HUES48 (cell line): ENCODE measurements at regions not wholly inside any gene's neighbourhood (a gene's known extent, or its start where the extent isn't known, plus 50 kb on each side); places are given as distances from the start of the nearest gene placed in this dataset.
A peak's percentile ranks its signal among the peaks of the same experiment; 100 is the strongest.
"Not testable (repeated sequence)": the region's sequence is repeated elsewhere in the genome, so short reads cannot be mapped to it uniquely, and the experiment has no call there.

ENCODE experiments used
- H3K27ac ChIP-seq: one replicate; pipeline ENCODE4 v1.7.0; 2013; ENCODE audit warnings: low read depth, low read length, inconsistent platforms
- H3K27me3 ChIP-seq: 2 replicates; pipeline ENCODE4 v1.6.1; 2013; ENCODE audit warnings: mild to moderate bottlenecking, low read length; ENCODE audit not compliant: control insufficient read depth, insufficient read depth
- H3K36me3 ChIP-seq: 2 replicates; pipeline ENCODE4 v1.6.1; 2013; ENCODE audit warnings: low read length; ENCODE audit not compliant: control insufficient read depth, insufficient read depth
- H3K4me1 ChIP-seq: 2 replicates; pipeline ENCODE4 v1.6.1; 2013; ENCODE audit warnings: mild to moderate bottlenecking, low read length; ENCODE audit not compliant: control insufficient read depth, insufficient read depth
- H3K4me3 ChIP-seq: 2 replicates; pipeline ENCODE4 v1.5.1; 2013; ENCODE audit warnings: mild to moderate bottlenecking, low read depth, low read length
- H3K9ac ChIP-seq: 2 replicates; pipeline ENCODE4 v1.6.1; 2013; ENCODE audit warnings: mild to moderate bottlenecking, low read depth, low read length, moderate library complexity
- H3K9me3 ChIP-seq: 2 replicates; pipeline ENCODE4 v1.6.1; 2013; ENCODE audit warnings: low read length; ENCODE audit not compliant: control insufficient read depth, insufficient read depth

- not testable (repeated sequence) for H3K9me3 ChIP-seq, H3K27ac ChIP-seq, H3K27me3 ChIP-seq, H3K36me3 ChIP-seq, H3K4me3 ChIP-seq, H3K9ac ChIP-seq
- H3K4me1 ChIP-seq, result peaks cover 18% of the 10 kb centered on the region
Measured at GRCh38 chr6:142016666-142017065, 116.1 kb upstream of the GJE1 start.

GRCh38 chr6:142015463-142015862 lies 117.3 kb upstream of the GJE1 start:
- H3K27me3 ChIP-seq, H3K9me3 ChIP-seq, H3K36me3 ChIP-seq: not testable (repeated sequence)
- peak overlapping the region; percentile 86 for H3K27ac ChIP-seq
- H3K4me3 ChIP-seq, result peak overlapping the region; percentile 30; the same call in 1 of the 2 replicates
- H3K9ac ChIP-seq, result 0 out of 2 replicates have a peak overlapping the region, but pooled peaks have one; percentile 26
- H3K4me1 ChIP-seq, result peaks cover 18% of the 10 kb centered on the region

- peaks cover 18% of the 10 kb centered on the region for H3K4me1 ChIP-seq
- H3K4me3 ChIP-seq, result peak overlapping the region; percentile 44
- H3K9me3 ChIP-seq, result no peaks in the 10 kb centered on the region
- peak overlapping the region; percentile 50 for H3K9ac ChIP-seq
- H3K36me3 ChIP-seq, result no peaks in the 10 kb centered on the region
- peak overlapping the region; percentile 86 for H3K27ac ChIP-seq
- no peaks in the 10 kb centered on the region for H3K27me3 ChIP-seq
Measured at GRCh38 chr6:142015011-142015410, 117.7 kb upstream of the GJE1 start.

- H3K9me3 ChIP-seq, result no peaks in the 10 kb centered on the region
- H3K4me3 ChIP-seq, result peak overlapping the region; percentile 44; the same call in 1 of the 2 replicates
- H3K27ac ChIP-seq, result peak overlapping the region; percentile 86
- H3K4me1 ChIP-seq, result peaks cover 18% of the 10 kb centered on the region
- peak overlapping the region; percentile 50 for H3K9ac ChIP-seq
- H3K36me3 ChIP-seq, result no peaks in the 10 kb centered on the region
- no peaks in the 10 kb centered on the region for H3K27me3 ChIP-seq
Measured at GRCh38 chr6:142014515-142014914, 118.2 kb upstream of the GJE1 start.

GRCh38 chr6:142013875-142014495 lies 118.7 kb upstream of the GJE1 start:
- Histone ChIP-seq H3K9me3 (no peaks in the 10 kb centered on the region), H3K4me3 (no peak overlapping the region), H3K27me3 (no peaks in the 10 kb centered on the region), H3K4me1 (peaks cover 18% of the 10 kb centered on the region), H3K9ac (no peak overlapping the region; the same call in 1 of the 2 replicates), H3K36me3 (no peaks in the 10 kb centered on the region), H3K27ac (peak overlapping the region; percentile 86)

- Histone ChIP-seq H3K27me3 (no peaks in the 10 kb centered on the region), H3K4me1 (peaks cover 18% of the 10 kb centered on the region), H3K9ac (no peak overlapping the region), H3K27ac (no peak overlapping the region), H3K4me3 (no peak overlapping the region), H3K36me3 (no peaks in the 10 kb centered on the region), H3K9me3 (no peaks in the 10 kb centered on the region)
Measured at GRCh38 chr6:142013287-142013686, 119.4 kb upstream of the GJE1 start.

GRCh38 chr6:142011775-142012174 lies 121.0 kb upstream of the GJE1 start:
- Histone ChIP-seq H3K27ac (no peak overlapping the region), H3K4me3 (no peak overlapping the region), H3K36me3 (no peaks in the 10 kb centered on the region), H3K27me3 (no peaks in the 10 kb centered on the region), H3K9ac (no peak overlapping the region), H3K9me3 (no peaks in the 10 kb centered on the region), H3K4me1 (peaks cover 23% of the 10 kb centered on the region)

- no peaks in the 10 kb centered on the region for H3K27me3 ChIP-seq
- peaks cover 23% of the 10 kb centered on the region for H3K4me1 ChIP-seq
- no peaks in the 10 kb centered on the region for H3K9me3 ChIP-seq
- H3K4me3 ChIP-seq, result no peak overlapping the region
- no peak overlapping the region for H3K9ac ChIP-seq
- H3K36me3 ChIP-seq, result no peaks in the 10 kb centered on the region
- no peak overlapping the region for H3K27ac ChIP-seq
Measured at GRCh38 chr6:142011156-142011555, 121.6 kb upstream of the GJE1 start.

GRCh38 chr6:142009647-142010046 lies 123.1 kb upstream of the GJE1 start:
- Histone ChIP-seq H3K4me3 (no peak overlapping the region), H3K9ac (no peak overlapping the region), H3K9me3 (no peaks in the 10 kb centered on the region), H3K27me3 (no peaks in the 10 kb centered on the region), H3K4me1 (peaks cover 15% of the 10 kb centered on the region), H3K36me3 (no peaks in the 10 kb centered on the region), H3K27ac (no peak overlapping the region)

- Histone ChIP-seq H3K27ac (no peak overlapping the region), H3K4me3 (no peak overlapping the region), H3K27me3 (no peaks in the 10 kb centered on the region), H3K9ac (no peak overlapping the region), H3K4me1 (peaks cover 6% of the 10 kb centered on the region), H3K9me3 (no peaks in the 10 kb centered on the region), H3K36me3 (no peaks in the 10 kb centered on the region)
Measured at GRCh38 chr6:142008781-142009180, 123.9 kb upstream of the GJE1 start.

GRCh38 chr6:142008016-142008735 lies 124.5 kb upstream of the GJE1 start:
- no peak overlapping the region; the same call in 1 of the 2 replicates for H3K4me3 ChIP-seq

More at GRCh38 chr6:142008016-142008735, 124.5 kb upstream of the GJE1 start:
- Histone ChIP-seq H3K9ac (no peak overlapping the region), H3K27me3 (no peaks in the 10 kb centered on the region), H3K9me3 (no peaks in the 10 kb centered on the region), H3K36me3 (no peaks in the 10 kb centered on the region), H3K4me1 (peaks cover 5% of the 10 kb centered on the region; the same call in 1 of the 2 replicates), H3K27ac (no peak overlapping the region)
